A549 (cell line): ENCODE measurements at regions not wholly inside any gene's neighbourhood (a gene's known extent, or its start where the extent isn't known, plus 50 kb on each side); places are given as distances from the start of the nearest gene placed in this dataset.

Source experiments
- ATAC-seq, 2 experiments: fragments of 200-7000 bp in 1 of 2; fragments of >200 bp in 1 of 2; cut with Nextera tagmentation in 1 of 2; cut with Tn5 transposase in 1 of 2; 3 replicates each; pipeline versions ENCODE4 v1.8.0 to v1.9.1; 2018 to 2020; ENCODE audit warnings: mild to moderate bottlenecking in 1 of 2, moderate library complexity in 1 of 2
- CTCF ChIA-PET: fragments of 300-600 bp; sonication (Branson Sonifier 250); formaldehyde crosslinking; extraction: SDS; loops from one replicate; lab custom pipeline; 2021; ENCODE audit warnings: antibody characterized with exemption, inconsistent platforms; lab: Yijun Ruan, JAX
- POLR2A ChIA-PET: fragments of 350-600 bp; formaldehyde crosslinking; extraction: SDS; loops from one replicate; lab custom pipeline; 2021; ENCODE audit warnings: antibody characterized with exemption, inconsistent platforms; lab: Yijun Ruan, JAX
- DNase-seq, 2 experiments: peaks; one replicate each; pipeline versions ENCODE4 v3.0.0 to v3.0.0-alpha.2; 2011 to 2016; ENCODE audit warnings: low read depth in 1 of 2, low spot score in 1 of 2
- FAIRE-seq: peaks from 2 replicates; lab custom pipeline; 2011; peaks lifted over from hg19 to GRCh38; lab: Jason Lieb, UNC
- H3K27ac ChIP-seq, 2 experiments: fragments of >200 bp; sonication (Bioruptor Twin); formaldehyde crosslinking; 3 replicates each; pipeline ENCODE4 v1.5.1; 2016 to 2017
- H3K4me1 ChIP-seq: fragments of >200 bp; sonication (Bioruptor Twin); formaldehyde crosslinking; 3 replicates; pipeline ENCODE4 v1.6.1; 2016
- H3K4me2 ChIP-seq: fragments of >200 bp; sonication (Bioruptor Twin); formaldehyde crosslinking; 3 replicates; pipeline ENCODE4 v1.6.1; 2016
- H3K4me3 ChIP-seq: fragments of >200 bp; sonication (Bioruptor Twin); formaldehyde crosslinking; 3 replicates; pipeline ENCODE4 v1.5.1; 2016
- H3K9me3 ChIP-seq: fragments of >200 bp; sonication (Bioruptor Twin); formaldehyde crosslinking; 3 replicates; pipeline ENCODE4 v1.6.1; 2016
- BHLHE40 ChIP-seq: IDR thresholded peaks from 2 replicates; pipeline ENCODE4 v1.6.1; 2012; ENCODE audit warnings: low read depth, low read length, inconsistent platforms
- CBX2 ChIP-seq: fragments of 200-600 bp; sonication (generic); IDR thresholded peaks from 2 replicates; pipeline ENCODE4 v1.6.1; 2016; ENCODE audit warnings: low read depth, mild to moderate bottlenecking, borderline replicate concordance
- CHD2 ChIP-seq: fragments of 150-350 bp; IDR thresholded peaks from 2 replicates; pipeline ENCODE4 v1.6.1; 2014; ENCODE audit warnings: low read length; ENCODE audit not compliant: partially characterized antibody
- CHD4 ChIP-seq: fragments of 200-600 bp; sonication (generic); IDR thresholded peaks from 2 replicates; pipeline ENCODE4 v1.6.1; 2016; ENCODE audit warnings: antibody characterized with exemption, mild to moderate bottlenecking, borderline replicate concordance
- FOSB ChIP-seq: fragments of 250-450 bp; sonication (Bioruptor Pico); IDR thresholded peaks from 2 replicates; pipeline ENCODE4 v1.5.0; 2020; ENCODE audit warnings: mild to moderate bottlenecking, moderate library complexity
- FOXS1 ChIP-seq: fragments of 250-450 bp; sonication (Bioruptor Pico); IDR thresholded peaks from 2 replicates; pipeline ENCODE4 v1.5.0; 2020; ENCODE audit warnings: mild to moderate bottlenecking, moderate library complexity
- HDAC2 ChIP-seq: fragments of 200-600 bp; sonication (generic); IDR thresholded peaks from 2 replicates; pipeline ENCODE4 v1.6.1; 2016
- HOXA7 ChIP-seq: fragments of 250-450 bp; sonication (Bioruptor Pico); IDR thresholded peaks from 2 replicates; pipeline ENCODE4 v1.5.0; 2020; ENCODE audit warnings: mild to moderate bottlenecking, moderate library complexity
- KDM1A ChIP-seq: fragments of 200-600 bp; sonication (generic); IDR thresholded peaks from 2 replicates; pipeline ENCODE4 v1.6.1; 2016; ENCODE audit warnings: low read depth, mild to moderate bottlenecking
- KDM5A ChIP-seq: fragments of 200-600 bp; sonication (generic); IDR thresholded peaks from 2 replicates; pipeline ENCODE4 v1.6.1; 2016; ENCODE audit warnings: antibody characterized with exemption, mild to moderate bottlenecking
- MAFK ChIP-seq: fragments of 450-650 bp; IDR thresholded peaks from 2 replicates; pipeline ENCODE4 v1.6.1; 2014; ENCODE audit not compliant: partially characterized antibody
- MYC ChIP-seq: IDR thresholded peaks from 2 replicates; pipeline ENCODE4 v1.6.1; 2012; ENCODE audit warnings: mild to moderate bottlenecking, inconsistent platforms, low read length, improper control_type of control experiment, borderline replicate concordance
- NR3C1 ChIP-seq: fragments of >200 bp; sonication (Bioruptor Twin); formaldehyde crosslinking; IDR thresholded peaks from 3 replicates; pipeline ENCODE4 v1.6.1; 2017
- POLR2AphosphoS2 ChIP-seq: conservative IDR thresholded peaks from 2 replicates; pipeline ENCODE4 v1.6.1; 2012; ENCODE audit warnings: low read length, improper control_type of control experiment, inconsistent platforms
- RCOR1 ChIP-seq: fragments of 150-350 bp; IDR thresholded peaks from 2 replicates; pipeline ENCODE4 v1.6.1; 2014; ENCODE audit warnings: antibody characterized with exemption, low read length, low read depth
- RFX5 ChIP-seq: fragments of 450-650 bp; IDR thresholded peaks from 2 replicates; pipeline ENCODE4 v1.7.1; 2014; ENCODE audit warnings: antibody characterized with exemption, mild to moderate bottlenecking, moderate library complexity
- SMC3 ChIP-seq: fragments of >200 bp; sonication (Bioruptor Twin); formaldehyde crosslinking; IDR thresholded peaks from 3 replicates; pipeline ENCODE4 v1.6.1; 2018; ENCODE audit warnings: inconsistent platforms
- SREBF2 ChIP-seq: fragments of 450-650 bp; IDR thresholded peaks from 2 replicates; pipeline ENCODE4 v1.6.1; 2014; ENCODE audit warnings: mild to moderate bottlenecking, moderate library complexity
- TP53 ChIP-seq: fragments of 250-450 bp; sonication (Bioruptor Pico); IDR thresholded peaks from 2 replicates; pipeline ENCODE4 v1.5.0; 2021; ENCODE audit warnings: mild to moderate bottlenecking, moderate library complexity
- ZC3H11A ChIP-seq: fragments of 450-650 bp; IDR thresholded peaks from 2 replicates; pipeline ENCODE4 v1.6.1; 2014; ENCODE audit warnings: antibody characterized with exemption, mild to moderate bottlenecking
- ZFP36 ChIP-seq: fragments of 450-650 bp; IDR thresholded peaks from 2 replicates; pipeline ENCODE4 v1.6.1; 2014; ENCODE audit warnings: borderline replicate concordance; ENCODE audit not compliant: partially characterized antibody
- ZSCAN20 ChIP-seq: fragments of 250-450 bp; sonication (Bioruptor Pico); IDR thresholded peaks from 2 replicates; pipeline ENCODE4 v1.8.0; 2022; ENCODE audit warnings: mild to moderate bottlenecking, moderate library complexity
- WGBS: methylation state at CpG from one replicate; pipeline ENCODE4 v1.1.6; 2017; ENCODE audit errors: missing lambda C conversion rate; 5-methylcytosine and 5-hydroxymethylcytosine counted together
- TF ChIP-seq, protein P1 (sequence below): IDR thresholded peaks from 2 replicates; pipeline ENCODE4 v1.6.1; 2012
- TF ChIP-seq, protein P2 (sequence below): fragments of 150-350 bp; IDR thresholded peaks from 2 replicates; pipeline ENCODE4 v1.6.1; 2014; ENCODE audit warnings: low read depth, mild to moderate bottlenecking, low read length
- TF ChIP-seq, protein P3 (sequence below): fragments of >200 bp; sonication (Bioruptor Twin); formaldehyde crosslinking; IDR thresholded peaks from 3 replicates; pipeline ENCODE4 v1.6.1; 2016
- TF ChIP-seq, protein P4 (sequence below): fragments of >200 bp; sonication (Bioruptor Twin); formaldehyde crosslinking; IDR thresholded peaks from 3 replicates; pipeline ENCODE4 v1.5.1; 2016
- TF ChIP-seq, protein P5 (sequence below): fragments of 200-600 bp; sonication (generic); IDR thresholded peaks from 2 replicates; pipeline ENCODE4 v1.6.1; 2016; ENCODE audit warnings: antibody characterized with exemption, mild to moderate bottlenecking, moderate library complexity
- TF ChIP-seq, protein P6 (sequence below): fragments of 450-650 bp; IDR thresholded peaks from 2 replicates; pipeline ENCODE4 v1.6.1; 2014; ENCODE audit warnings: antibody characterized with exemption

DNA sequence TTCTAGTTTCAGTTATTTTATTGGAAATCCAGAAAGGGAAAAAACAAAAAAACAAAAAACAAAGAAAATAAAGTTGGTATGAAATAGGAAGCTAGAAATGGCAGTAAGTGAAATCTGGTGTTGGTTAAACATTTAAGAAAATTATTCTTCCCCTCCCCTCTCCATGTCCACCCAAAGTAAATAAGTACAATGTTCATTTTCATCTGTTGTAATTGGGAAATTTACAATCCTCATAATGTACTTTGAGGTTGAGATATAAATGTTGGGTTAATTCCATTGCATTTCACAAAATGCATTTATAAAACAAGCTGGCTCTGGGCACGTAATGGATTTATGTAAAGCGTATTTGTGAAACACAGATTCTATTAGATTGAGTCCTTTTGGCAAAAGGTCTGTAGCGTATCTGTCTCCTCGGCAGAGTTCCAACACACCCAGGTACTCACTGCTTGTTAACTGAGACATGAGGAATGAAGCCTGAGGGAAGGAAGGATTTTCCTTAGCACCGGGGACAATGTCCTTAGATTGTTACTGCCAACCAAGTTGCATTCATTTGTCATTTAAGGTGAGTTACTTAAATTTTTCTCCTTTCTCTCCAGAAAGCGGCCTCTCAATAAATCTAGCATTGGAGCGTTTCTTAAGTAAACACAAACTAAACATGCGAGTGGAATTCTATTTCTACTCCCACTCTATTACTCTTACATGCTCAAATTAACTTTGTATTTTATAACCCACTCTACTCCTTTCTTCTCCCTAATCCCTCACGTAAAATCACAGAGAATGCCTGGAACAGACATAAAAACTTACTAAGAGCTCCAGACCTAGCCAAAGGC, 912.3 kb upstream of the WWC1 start:
- no peak overlapping the region for H3K27ac ChIP-seq
- ATAC-seq (no peak), DNase-seq (no peak)

DNA sequence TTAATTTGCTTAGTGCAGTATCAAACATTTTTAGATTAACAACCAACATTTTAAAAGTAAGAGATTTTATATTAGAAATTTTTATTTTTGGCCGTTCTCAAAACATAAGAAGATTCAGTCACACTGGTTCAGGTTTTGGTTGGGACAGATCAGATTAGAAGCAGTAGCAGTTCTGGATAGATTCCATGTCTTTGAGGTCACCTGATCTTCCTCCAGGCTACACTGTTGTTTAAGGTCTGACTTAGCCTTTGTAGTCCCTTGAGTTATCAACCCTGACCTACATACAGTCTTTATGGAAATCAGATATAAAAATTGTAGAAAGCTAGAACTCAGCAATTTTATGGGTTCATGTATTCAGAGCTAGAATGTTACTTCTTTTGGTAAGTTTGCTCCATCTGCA, 910.0 kb upstream of the WWC1 start:
- ChIA-PET POLR2A (no interaction called here), CTCF (no interaction called here)
- no peak for DNase-seq
- Histone ChIP-seq H3K9me3 (no peaks in the 10 kb centered on the region), H3K4me1 (no peaks in the 10 kb centered on the region), H3K27ac (no peak overlapping the region)
- WGBS: 0% methylated on average over 1 of the region's 1 CpG
- TF ChIP-seq CHD4: no peak
- no peak for TF ChIP-seq HOXA7 (CRISPR knock-in tag)
- TF ChIP-seq MYC: no peak
- no peak for TF ChIP-seq ZSCAN20 (CRISPR knock-in tag)
- no peak for TF ChIP-seq HDAC2
- TF ChIP-seq, protein P1, sequence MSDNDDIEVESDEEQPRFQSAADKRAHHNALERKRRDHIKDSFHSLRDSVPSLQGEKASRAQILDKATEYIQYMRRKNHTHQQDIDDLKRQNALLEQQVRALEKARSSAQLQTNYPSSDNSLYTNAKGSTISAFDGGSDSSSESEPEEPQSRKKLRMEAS: no peak
- no peak for TF ChIP-seq KDM5A
- TF ChIP-seq, protein P2, sequence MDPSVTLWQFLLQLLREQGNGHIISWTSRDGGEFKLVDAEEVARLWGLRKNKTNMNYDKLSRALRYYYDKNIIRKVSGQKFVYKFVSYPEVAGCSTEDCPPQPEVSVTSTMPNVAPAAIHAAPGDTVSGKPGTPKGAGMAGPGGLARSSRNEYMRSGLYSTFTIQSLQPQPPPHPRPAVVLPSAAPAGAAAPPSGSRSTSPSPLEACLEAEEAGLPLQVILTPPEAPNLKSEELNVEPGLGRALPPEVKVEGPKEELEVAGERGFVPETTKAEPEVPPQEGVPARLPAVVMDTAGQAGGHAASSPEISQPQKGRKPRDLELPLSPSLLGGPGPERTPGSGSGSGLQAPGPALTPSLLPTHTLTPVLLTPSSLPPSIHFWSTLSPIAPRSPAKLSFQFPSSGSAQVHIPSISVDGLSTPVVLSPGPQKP: no peak
- TF ChIP-seq, protein P3, sequence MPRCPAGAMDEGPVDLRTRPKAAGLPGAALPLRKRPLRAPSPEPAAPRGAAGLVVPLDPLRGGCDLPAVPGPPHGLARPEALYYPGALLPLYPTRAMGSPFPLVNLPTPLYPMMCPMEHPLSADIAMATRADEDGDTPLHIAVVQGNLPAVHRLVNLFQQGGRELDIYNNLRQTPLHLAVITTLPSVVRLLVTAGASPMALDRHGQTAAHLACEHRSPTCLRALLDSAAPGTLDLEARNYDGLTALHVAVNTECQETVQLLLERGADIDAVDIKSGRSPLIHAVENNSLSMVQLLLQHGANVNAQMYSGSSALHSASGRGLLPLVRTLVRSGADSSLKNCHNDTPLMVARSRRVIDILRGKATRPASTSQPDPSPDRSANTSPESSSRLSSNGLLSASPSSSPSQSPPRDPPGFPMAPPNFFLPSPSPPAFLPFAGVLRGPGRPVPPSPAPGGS: no peak
- TF ChIP-seq, protein P4, sequence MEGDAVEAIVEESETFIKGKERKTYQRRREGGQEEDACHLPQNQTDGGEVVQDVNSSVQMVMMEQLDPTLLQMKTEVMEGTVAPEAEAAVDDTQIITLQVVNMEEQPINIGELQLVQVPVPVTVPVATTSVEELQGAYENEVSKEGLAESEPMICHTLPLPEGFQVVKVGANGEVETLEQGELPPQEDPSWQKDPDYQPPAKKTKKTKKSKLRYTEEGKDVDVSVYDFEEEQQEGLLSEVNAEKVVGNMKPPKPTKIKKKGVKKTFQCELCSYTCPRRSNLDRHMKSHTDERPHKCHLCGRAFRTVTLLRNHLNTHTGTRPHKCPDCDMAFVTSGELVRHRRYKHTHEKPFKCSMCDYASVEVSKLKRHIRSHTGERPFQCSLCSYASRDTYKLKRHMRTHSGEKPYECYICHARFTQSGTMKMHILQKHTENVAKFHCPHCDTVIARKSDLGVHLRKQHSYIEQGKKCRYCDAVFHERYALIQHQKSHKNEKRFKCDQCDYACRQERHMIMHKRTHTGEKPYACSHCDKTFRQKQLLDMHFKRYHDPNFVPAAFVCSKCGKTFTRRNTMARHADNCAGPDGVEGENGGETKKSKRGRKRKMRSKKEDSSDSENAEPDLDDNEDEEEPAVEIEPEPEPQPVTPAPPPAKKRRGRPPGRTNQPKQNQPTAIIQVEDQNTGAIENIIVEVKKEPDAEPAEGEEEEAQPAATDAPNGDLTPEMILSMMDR: no peak
- no peak for TF ChIP-seq NR3C1
- TF ChIP-seq SMC3: no peak
- TF ChIP-seq, protein P5, sequence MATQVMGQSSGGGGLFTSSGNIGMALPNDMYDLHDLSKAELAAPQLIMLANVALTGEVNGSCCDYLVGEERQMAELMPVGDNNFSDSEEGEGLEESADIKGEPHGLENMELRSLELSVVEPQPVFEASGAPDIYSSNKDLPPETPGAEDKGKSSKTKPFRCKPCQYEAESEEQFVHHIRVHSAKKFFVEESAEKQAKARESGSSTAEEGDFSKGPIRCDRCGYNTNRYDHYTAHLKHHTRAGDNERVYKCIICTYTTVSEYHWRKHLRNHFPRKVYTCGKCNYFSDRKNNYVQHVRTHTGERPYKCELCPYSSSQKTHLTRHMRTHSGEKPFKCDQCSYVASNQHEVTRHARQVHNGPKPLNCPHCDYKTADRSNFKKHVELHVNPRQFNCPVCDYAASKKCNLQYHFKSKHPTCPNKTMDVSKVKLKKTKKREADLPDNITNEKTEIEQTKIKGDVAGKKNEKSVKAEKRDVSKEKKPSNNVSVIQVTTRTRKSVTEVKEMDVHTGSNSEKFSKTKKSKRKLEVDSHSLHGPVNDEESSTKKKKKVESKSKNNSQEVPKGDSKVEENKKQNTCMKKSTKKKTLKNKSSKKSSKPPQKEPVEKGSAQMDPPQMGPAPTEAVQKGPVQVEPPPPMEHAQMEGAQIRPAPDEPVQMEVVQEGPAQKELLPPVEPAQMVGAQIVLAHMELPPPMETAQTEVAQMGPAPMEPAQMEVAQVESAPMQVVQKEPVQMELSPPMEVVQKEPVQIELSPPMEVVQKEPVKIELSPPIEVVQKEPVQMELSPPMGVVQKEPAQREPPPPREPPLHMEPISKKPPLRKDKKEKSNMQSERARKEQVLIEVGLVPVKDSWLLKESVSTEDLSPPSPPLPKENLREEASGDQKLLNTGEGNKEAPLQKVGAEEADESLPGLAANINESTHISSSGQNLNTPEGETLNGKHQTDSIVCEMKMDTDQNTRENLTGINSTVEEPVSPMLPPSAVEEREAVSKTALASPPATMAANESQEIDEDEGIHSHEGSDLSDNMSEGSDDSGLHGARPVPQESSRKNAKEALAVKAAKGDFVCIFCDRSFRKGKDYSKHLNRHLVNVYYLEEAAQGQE: no peak
- TF ChIP-seq MAFK: no peak
- no peak for TF ChIP-seq CHD2
- TF ChIP-seq, protein P6, sequence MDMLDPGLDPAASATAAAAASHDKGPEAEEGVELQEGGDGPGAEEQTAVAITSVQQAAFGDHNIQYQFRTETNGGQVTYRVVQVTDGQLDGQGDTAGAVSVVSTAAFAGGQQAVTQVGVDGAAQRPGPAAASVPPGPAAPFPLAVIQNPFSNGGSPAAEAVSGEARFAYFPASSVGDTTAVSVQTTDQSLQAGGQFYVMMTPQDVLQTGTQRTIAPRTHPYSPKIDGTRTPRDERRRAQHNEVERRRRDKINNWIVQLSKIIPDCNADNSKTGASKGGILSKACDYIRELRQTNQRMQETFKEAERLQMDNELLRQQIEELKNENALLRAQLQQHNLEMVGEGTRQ: no peak
- TF ChIP-seq POLR2AphosphoS2: no peak
- TF ChIP-seq SREBF2: no peak
- no peak for TF ChIP-seq BHLHE40
- TF ChIP-seq, all 56 proteins: peak for 0
- ATAC-seq (no peak), FAIRE-seq (no peak)
- H3K4me3 ChIP-seq: no peak overlapping the region
- H3K4me2 ChIP-seq: no peak overlapping the region

More for the DNA sequence above, 912.3 kb upstream of the WWC1 start:
- no peaks in the 10 kb centered on the region for H3K9me3 ChIP-seq
- no peak overlapping the region for H3K4me2 ChIP-seq
- H3K4me1 ChIP-seq: no peaks in the 10 kb centered on the region
- WGBS: 6% methylated on average over 9 of the region's 9 CpGs
- TF ChIP-seq KDM1A (no peak), RFX5 (no peak), TP53 (CRISPR knock-in tag) (no peak), RCOR1 (no peak), HDAC2 (no peak), CBX2 (no peak), ZSCAN20 (CRISPR knock-in tag) (no peak), ZC3H11A (no peak), FOXS1 (no peak), FOSB (CRISPR knock-in tag) (no peak), ZFP36 (no peak)
- TF ChIP-seq, protein P1: no peak
- TF ChIP-seq, all 56 proteins: peak for 0
- CTCF ChIA-PET: no interaction called here
- no peak overlapping the region for H3K4me3 ChIP-seq
- POLR2A ChIA-PET: no interaction called here
- FAIRE-seq: no peak
